ENCODE measurements at regions not wholly inside any gene's neighbourhood (a gene's known extent, or its start where the extent isn't known, plus 50 kb on each side); places are given as distances from the start of the nearest gene placed in this dataset.
A peak's percentile ranks its signal among the peaks of the same experiment; 100 is the strongest.

GRCh38 chrX:8284131-8284530, 113.1 kb upstream of the VCX2 start:
- DNase-seq (ENCODE audit: low read depth), result peak; percentile 4
- TF ChIP-seq CTCF (conservative IDR thresholded peaks at IDR 0.05; ENCODE audit: control insufficient read depth, insufficient read depth, low read depth, low read length), result no peak
- no peak overlapping the region for H3K4me3 ChIP-seq (ENCODE audit: control insufficient read depth, low read depth, low read length)

- no peak overlapping the region for H3K4me3 ChIP-seq (ENCODE audit: control insufficient read depth, low read depth, low read length)
- TF ChIP-seq CTCF (conservative IDR thresholded peaks at IDR 0.05; ENCODE audit: control insufficient read depth, insufficient read depth, low read depth, low read length), result no peak
- DNase-seq (ENCODE audit: low read depth), result peak; percentile 1
Measured at GRCh38 chrX:8288590-8288989, 117.5 kb upstream of the VCX2 start.

- no peak overlapping the region for H3K4me3 ChIP-seq (ENCODE audit: control insufficient read depth, low read depth, low read length)
- no peak for TF ChIP-seq CTCF (conservative IDR thresholded peaks at IDR 0.05; ENCODE audit: control insufficient read depth, insufficient read depth, low read depth, low read length)
- peak; percentile 67 for DNase-seq (ENCODE audit: low read depth)
Measured at GRCh38 chrX:8289523-8289922, 118.5 kb upstream of the VCX2 start.

GRCh38 chrX:8297766-8298165, 126.7 kb upstream of the VCX2 start:
- TF ChIP-seq CTCF (conservative IDR thresholded peaks at IDR 0.05; ENCODE audit: control insufficient read depth, insufficient read depth, low read depth, low read length), result no peak
- DNase-seq (ENCODE audit: low read depth), result no peak
- H3K4me3 ChIP-seq (ENCODE audit: control insufficient read depth, low read depth, low read length), result no peak overlapping the region

GRCh38 chrX:8304668-8305067, 133.6 kb upstream of the VCX2 start:
- DNase-seq (ENCODE audit: low read depth), result peak; percentile 40
- no peak overlapping the region for H3K4me3 ChIP-seq (ENCODE audit: control insufficient read depth, low read depth, low read length)
- no peak for TF ChIP-seq CTCF (conservative IDR thresholded peaks at IDR 0.05; ENCODE audit: control insufficient read depth, insufficient read depth, low read depth, low read length)

GRCh38 chrX:8305350-8305749, 134.3 kb upstream of the VCX2 start:
- DNase-seq (ENCODE audit: low read depth), result peak; percentile 18
- TF ChIP-seq CTCF (conservative IDR thresholded peaks at IDR 0.05; ENCODE audit: control insufficient read depth, insufficient read depth, low read depth, low read length), result no peak
- no peak overlapping the region for H3K4me3 ChIP-seq (ENCODE audit: control insufficient read depth, low read depth, low read length)

GRCh38 chrX:8306291-8306925, 135.3 kb upstream of the VCX2 start:
- DNase-seq (ENCODE audit: low read depth), result no peak
- no peak for TF ChIP-seq CTCF (conservative IDR thresholded peaks at IDR 0.05; ENCODE audit: control insufficient read depth, insufficient read depth, low read depth, low read length)
- no peak overlapping the region for H3K4me3 ChIP-seq (ENCODE audit: control insufficient read depth, low read depth, low read length)
